BE2C (cell line): ENCODE measurements at regions not wholly inside any gene's neighbourhood (a gene's known extent, or its start where the extent isn't known, plus 50 kb on each side); places are given as distances from the start of the nearest gene placed in this dataset.

Experiments used
- DNase-seq: peaks from one replicate; pipeline ENCODE4 v3.0.0-alpha.2; 2020
- H3K27me3 ChIP-seq: fragments of 250-450 bp; sonication (Bioruptor Pico); 2 replicates; pipeline ENCODE4 v1.5.1; 2020; ENCODE audit warnings: mild to moderate bottlenecking
- H3K36me3 ChIP-seq: fragments of 250-450 bp; sonication (Bioruptor Pico); 2 replicates; pipeline ENCODE4 v1.5.1; 2020; ENCODE audit warnings: mild to moderate bottlenecking
- H3K4me1 ChIP-seq: fragments of 250-450 bp; sonication (Bioruptor Pico); 2 replicates; pipeline ENCODE4 v1.5.1; 2020
- H3K4me3 ChIP-seq: 2 replicates; pipeline ENCODE4 v1.5.1; 2011; ENCODE audit warnings: low read depth, low read length
- H3K9me3 ChIP-seq: fragments of 250-450 bp; sonication (Bioruptor Pico); 2 replicates; pipeline ENCODE4 v1.5.1; 2020
- CTCF ChIP-seq: IDR thresholded peaks from 2 replicates; pipeline ENCODE4 v1.5.1; 2012; ENCODE audit warnings: mild to moderate bottlenecking, low read depth, low read length

DNA sequence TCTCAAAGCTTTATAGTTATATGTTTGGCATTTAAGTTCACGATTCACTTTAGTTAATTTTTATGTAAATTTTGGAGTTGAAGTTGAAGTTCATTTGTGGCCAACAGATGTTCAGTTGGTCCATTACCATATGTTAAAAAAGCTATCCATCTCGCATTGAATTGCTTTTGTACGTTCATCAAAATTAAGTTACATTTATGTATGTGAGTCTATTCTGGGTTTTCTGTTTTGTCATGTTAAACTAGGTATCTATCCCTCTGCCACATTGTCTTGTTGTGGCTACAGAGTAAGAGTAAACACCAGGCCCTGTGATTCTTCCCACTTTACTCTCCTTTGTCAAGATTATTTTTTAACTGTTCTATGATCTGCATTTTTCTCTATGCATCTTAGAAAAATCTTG, 237.3 kb downstream of the BMP2 start:
- Histone ChIP-seq H3K4me3 (no peak overlapping the region), H3K4me1 (no peaks in the 10 kb centered on the region), H3K9me3 (no peaks in the 10 kb centered on the region), H3K36me3 (no peaks in the 10 kb centered on the region), H3K27me3 (no peaks in the 10 kb centered on the region)
- no peak for DNase-seq
- TF ChIP-seq CTCF = no peak

DNA sequence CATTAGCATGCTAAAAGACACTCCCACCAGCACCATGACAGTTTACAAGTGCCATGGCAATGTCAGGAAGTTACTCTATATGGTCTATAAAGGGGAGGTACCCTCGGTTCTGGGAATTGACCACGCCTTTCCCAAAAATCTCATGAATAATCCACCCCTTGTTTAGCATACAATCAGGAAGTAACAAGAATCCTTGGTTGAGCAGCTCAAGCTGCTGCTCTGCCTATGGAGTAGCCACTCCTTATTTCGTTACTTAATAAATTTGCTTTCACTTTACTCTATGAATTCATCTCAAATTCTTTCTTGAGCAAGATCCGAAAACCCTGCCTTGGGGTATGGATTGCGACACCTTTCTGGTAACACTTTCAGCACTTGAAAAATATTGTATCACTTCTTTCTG, 243.0 kb downstream of the BMP2 start:
- Histone ChIP-seq H3K4me3 (no peak overlapping the region), H3K36me3 (no peaks in the 10 kb centered on the region), H3K9me3 (no peaks in the 10 kb centered on the region), H3K4me1 (no peaks in the 10 kb centered on the region), H3K27me3 (no peaks in the 10 kb centered on the region)
- no peak for DNase-seq
- no peak for TF ChIP-seq CTCF

GRCh38 chr20:7015257-7015656, 247.8 kb downstream of the BMP2 start:
- H3K4me1 ChIP-seq = no peaks in the 10 kb centered on the region
- no peak for TF ChIP-seq CTCF
- H3K4me3 ChIP-seq = no peak overlapping the region
- no peak for DNase-seq
- H3K9me3 ChIP-seq = no peaks in the 10 kb centered on the region
- H3K27me3 ChIP-seq = no peaks in the 10 kb centered on the region
- no peaks in the 10 kb centered on the region for H3K36me3 ChIP-seq

GRCh38 chr20:7022597-7022996, 255.1 kb downstream of the BMP2 start:
- no peaks in the 10 kb centered on the region for H3K27me3 ChIP-seq
- no peak for DNase-seq
- no peaks in the 10 kb centered on the region for H3K9me3 ChIP-seq
- H3K4me1 ChIP-seq = no peaks in the 10 kb centered on the region
- H3K4me3 ChIP-seq = no peak overlapping the region
- H3K36me3 ChIP-seq = no peaks in the 10 kb centered on the region
- TF ChIP-seq CTCF = no peak

GRCh38 chr20:7025635-7026034, 258.1 kb downstream of the BMP2 start:
- H3K9me3 ChIP-seq = no peaks in the 10 kb centered on the region
- no peaks in the 10 kb centered on the region for H3K27me3 ChIP-seq
- no peaks in the 10 kb centered on the region for H3K36me3 ChIP-seq
- TF ChIP-seq CTCF = no peak
- H3K4me1 ChIP-seq = no peaks in the 10 kb centered on the region
- no peak for DNase-seq
- H3K4me3 ChIP-seq = no peak overlapping the region

DNA sequence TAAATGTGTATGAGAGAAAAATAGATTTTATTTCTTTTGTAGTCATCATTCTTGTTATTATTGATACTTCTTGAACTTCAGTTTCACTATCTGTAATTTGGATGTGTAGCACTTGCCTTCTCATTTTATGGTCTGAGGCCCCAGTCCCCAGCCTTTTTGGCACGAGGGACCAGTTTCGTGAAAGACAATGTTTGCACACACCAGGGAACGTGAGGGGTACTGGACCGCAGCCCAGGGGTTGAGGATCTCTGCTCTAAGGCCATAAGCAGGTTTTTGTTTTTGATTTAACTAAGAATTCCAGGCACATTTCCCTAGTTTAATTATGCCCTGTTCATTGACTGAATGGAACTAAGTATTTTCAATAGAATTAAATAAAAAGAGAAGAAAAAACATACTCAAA, 261.5 kb downstream of the BMP2 start:
- Histone ChIP-seq H3K36me3 (no peaks in the 10 kb centered on the region), H3K4me1 (no peaks in the 10 kb centered on the region), H3K9me3 (no peaks in the 10 kb centered on the region), H3K4me3 (no peak overlapping the region), H3K27me3 (no peaks in the 10 kb centered on the region)
- no peak for TF ChIP-seq CTCF
- no peak for DNase-seq
